Small intestine (tissue), 7 donors: ENCODE measurements at regions not wholly inside any gene's neighbourhood (a gene's known extent, or its start where the extent isn't known, plus 50 kb on each side); places are given as distances from the start of the nearest gene placed in this dataset.
"Not testable (repeated sequence)": the region's sequence is repeated elsewhere in the genome, so short reads cannot be mapped to it uniquely, and the experiment has no call there.

Source experiments
- DNase-seq, 2 donors: peaks; one replicate each; pipeline versions ENCODE4 v3.0.0 to v3.0.0-alpha.2; 2013
- FAIRE-seq: peaks from 2 replicates; lab custom pipeline; 2012; peaks lifted over from hg19 to GRCh38; lab: Jason Lieb, UNC
- H3K27ac ChIP-seq, 3 donors: one replicate each; pipeline ENCODE4 v1.5.1; 2013; ENCODE audit warnings: low read length in 2 of 3, mild to moderate bottlenecking in 2 of 3, control low read depth in 1 of 3, inconsistent platforms in 1 of 3, low read depth in 1 of 3, moderate library complexity in 1 of 3
- H3K27me3 ChIP-seq, 3 donors: one replicate each; pipeline ENCODE4 v1.6.1; 2013; ENCODE audit warnings: low read length in 3 of 3, inconsistent platforms in 1 of 3; ENCODE audit not compliant: control insufficient read depth in 3 of 3, insufficient read depth in 3 of 3
- H3K36me3 ChIP-seq, 3 donors: one replicate each; pipeline ENCODE4 v1.6.1; 2013; ENCODE audit warnings: low read length in 3 of 3, inconsistent platforms in 1 of 3, low read depth in 1 of 3, mild to moderate bottlenecking in 1 of 3, moderate library complexity in 1 of 3; ENCODE audit not compliant: control insufficient read depth in 3 of 3, insufficient read depth in 2 of 3
- H3K4me1 ChIP-seq, 3 donors: one replicate each; pipeline ENCODE4 v1.6.1; 2013; ENCODE audit warnings: low read length in 2 of 3, inconsistent platforms in 1 of 3, low read depth in 1 of 3, mild to moderate bottlenecking in 1 of 3, moderate library complexity in 1 of 3; ENCODE audit not compliant: control insufficient read depth in 3 of 3, insufficient read depth in 2 of 3
- H3K4me3 ChIP-seq, 3 donors: one replicate each; pipeline ENCODE4 v1.5.1; 2013; ENCODE audit warnings: low read length in 3 of 3, control low read depth in 1 of 3, inconsistent platforms in 1 of 3, low read depth in 1 of 3, mild to moderate bottlenecking in 1 of 3, moderate library complexity in 1 of 3
- H3K9me3 ChIP-seq, 2 donors: one replicate each; pipeline ENCODE4 v1.6.1; 2013; ENCODE audit warnings: low read depth in 1 of 2, low read length in 1 of 2; ENCODE audit not compliant: control insufficient read depth in 2 of 2, insufficient read depth in 1 of 2
- WGBS, 3 donors: extraction: QIAGEN DNeasy Blood & Tissue Kit; methylation state at CpG; one replicate each; pipeline ENCODE4 v1.1.7; 2013; 5-methylcytosine and 5-hydroxymethylcytosine counted together
- donor health status: healthy with polysubstance abuse.
- donor health status: control.
- donor health status: control.
- donor health status: Bipolar disorder and iron deficiency.
- donor health status: healthy.

GRCh38 chr3:5974630-5975322 is 787.3 kb downstream of the EDEM1 start:
- Histone ChIP-seq H3K4me1 (no peaks in the 10 kb centered on the region), H3K27me3 (no peaks in the 10 kb centered on the region), H3K36me3 (no peaks in the 10 kb centered on the region), H3K9me3 (no peaks in the 10 kb centered on the region), H3K27ac (no peak overlapping the region), H3K4me3 (no peak overlapping the region)
- DNase-seq, result no peak
- 73 to 75% (median 75%) methylated on average over 3 of the region's 3 CpGs for WGBS, 3 donors
- FAIRE-seq, result no peak

GRCh38 chr3:5977331-5977730 is 789.8 kb downstream of the EDEM1 start:
- Histone ChIP-seq H3K4me3 (no peak overlapping the region), H3K9me3 (peaks cover 0 to 3% of the 10 kb centered on the region in 2 donors), H3K4me1 (no peaks in the 10 kb centered on the region), H3K27ac (no peak overlapping the region), H3K27me3 (no peaks in the 10 kb centered on the region), H3K36me3 (no peaks in the 10 kb centered on the region)
- 83 to 85% (median 84%) methylated on average over 8 of the region's 8 CpGs for WGBS, 3 donors
- DNase-seq (no peak), FAIRE-seq (no peak)

GRCh38 chr3:5980475-5980874 is 793.0 kb downstream of the EDEM1 start:
- no peak overlapping the region for H3K4me3 ChIP-seq
- no peak overlapping the region for H3K27ac ChIP-seq
- DNase-seq (no peak), FAIRE-seq (no peak)
- no peaks in the 10 kb centered on the region for H3K4me1 ChIP-seq
- H3K36me3 ChIP-seq, result no peaks in the 10 kb centered on the region
- H3K9me3 ChIP-seq, result peaks cover 0 to 3% of the 10 kb centered on the region in 2 donors
- WGBS, 3 donors, result 38 to 50% (median 41%) methylated on average over 3 of the region's 3 CpGs
- H3K27me3 ChIP-seq, result no peaks in the 10 kb centered on the region

GRCh38 chr3:5994651-5995050 is 807.1 kb downstream of the EDEM1 start:
- Histone ChIP-seq H3K27ac (no peak overlapping the region), H3K4me3 (no peak overlapping the region), H3K9me3 (no peaks in the 10 kb centered on the region), H3K4me1 (no peaks in the 10 kb centered on the region), H3K36me3 (no peaks in the 10 kb centered on the region), H3K27me3 (no peaks in the 10 kb centered on the region)
- no peak for FAIRE-seq
- 81 to 89% (median 81%) methylated on average over 1 of the region's 1 CpG for WGBS, 3 donors
- no peak for DNase-seq

- no peak for FAIRE-seq
These were observed 830.9 kb downstream of the EDEM1 start for GRCh38 chr3:6018456-6018855.

GRCh38 chr3:6022621-6023020 is 835.1 kb downstream of the EDEM1 start:
- no peak overlapping the region for H3K4me3 ChIP-seq
- no peak for FAIRE-seq
- no peak for DNase-seq
- H3K4me1 ChIP-seq, result no peaks in the 10 kb centered on the region
- no peak overlapping the region for H3K27ac ChIP-seq
- H3K27me3 ChIP-seq, result no peaks in the 10 kb centered on the region
- no peaks in the 10 kb centered on the region for H3K9me3 ChIP-seq
- no peaks in the 10 kb centered on the region for H3K36me3 ChIP-seq

More at GRCh38 chr3:6018456-6018855, 830.9 kb downstream of the EDEM1 start:
- no peak for DNase-seq
- no peak overlapping the region for H3K27ac ChIP-seq
- 69 to 81% (median 78%) methylated on average over 2 of the region's 2 CpGs for WGBS, 3 donors
- peaks cover 0 to 12% of the 10 kb centered on the region in 2 donors for H3K9me3 ChIP-seq
- H3K27me3 ChIP-seq, result no peaks in the 10 kb centered on the region
- no peaks in the 10 kb centered on the region for H3K4me1 ChIP-seq
- no peak overlapping the region for H3K4me3 ChIP-seq
- no peaks in the 10 kb centered on the region for H3K36me3 ChIP-seq

GRCh38 chr3:6025032-6025431 is 835.9 kb upstream of the GRM7 start:
- 61 to 81% (median 75%) methylated on average over 1 of the region's 1 CpG for WGBS, 3 donors
- Histone ChIP-seq H3K9me3 (peaks cover 0 to under 1% of the 10 kb centered on the region in 2 donors), H3K27me3 (no peaks in the 10 kb centered on the region), H3K36me3 (no peaks in the 10 kb centered on the region), H3K4me1 (no peaks in the 10 kb centered on the region), H3K4me3 (no peak overlapping the region), H3K27ac (no peak overlapping the region)
- FAIRE-seq, result no peak
- no peak for DNase-seq

- not testable (repeated sequence) for FAIRE-seq, H3K36me3 ChIP-seq, H3K27ac ChIP-seq, H3K4me3 ChIP-seq, H3K4me1 ChIP-seq, H3K9me3 ChIP-seq, DNase-seq, H3K27me3 ChIP-seq
- 67 to 81% (median 72%) methylated on average over 4 of the region's 4 CpGs for WGBS, 3 donors
These were observed 830.3 kb upstream of the GRM7 start for GRCh38 chr3:6030648-6031047.

GRCh38 chr3:6035626-6036025 is 825.3 kb upstream of the GRM7 start:
- H3K9me3 ChIP-seq, result peaks cover 0 to 15% of the 10 kb centered on the region in 2 donors
- no peaks in the 10 kb centered on the region for H3K4me1 ChIP-seq
- H3K4me3 ChIP-seq, result no peak overlapping the region
- no peaks in the 10 kb centered on the region for H3K27me3 ChIP-seq
- H3K36me3 ChIP-seq, result no peaks in the 10 kb centered on the region
- H3K27ac ChIP-seq, result no peak overlapping the region
- DNase-seq, result no peak
- no peak for FAIRE-seq
- WGBS, 3 donors, result 82 to 87% (median 86%) methylated on average over 6 of the region's 6 CpGs
